ENCODE measurements at regions not wholly inside any gene's neighbourhood (a gene's known extent, or its start where the extent isn't known, plus 50 kb on each side); places are given as distances from the start of the nearest gene placed in this dataset.

DNA sequence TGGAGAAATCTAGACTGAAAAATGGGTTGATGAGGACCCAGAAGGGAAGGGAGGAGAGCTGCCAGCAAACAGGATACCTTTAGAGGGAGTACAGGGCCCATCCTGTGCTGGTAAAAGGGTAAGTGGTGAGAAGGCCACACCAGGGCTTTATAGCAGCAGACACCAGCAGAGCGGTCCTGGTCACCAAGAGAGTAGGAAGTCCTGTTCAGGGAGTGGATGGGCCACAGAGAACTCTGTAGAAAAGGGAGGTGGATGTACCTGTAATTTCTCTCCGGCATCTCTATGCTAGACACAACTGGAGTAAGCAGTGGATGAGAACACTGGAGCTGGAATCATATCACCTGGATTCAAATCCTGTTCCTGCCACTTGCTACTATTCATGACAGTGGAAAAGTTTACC is 867.2 kb downstream of the CCSER2 start:
- DNase-seq = no peak
- no peaks in the 10 kb centered on the region for H4K20me1 ChIP-seq (ENCODE audit: insufficient read depth, low read length)
- WGBS (ENCODE audit: insufficient coverage) = 100% methylated on average over 1 of the region's 2 CpGs
- Mint-ChIP-seq H3K4me1 (no peaks in the 10 kb centered on the region), H3K4me3 (no peak overlapping the region), H3K9me3 (peaks cover 0 to 8% (median 2%) of the 10 kb centered on the region in 7 donors), H3K36me3 (no peaks in the 10 kb centered on the region), H3K27me3 (ENCODE audit: low read depth in 3 of 3) (peaks cover 0 to 2% (median 0%) of the 10 kb centered on the region in 3 donors), H3K27ac (no peak overlapping the region)
- intact Hi-C loops (cut with micrococcal nuclease) = no loop called here
- TF ChIP-seq, protein P1, sequence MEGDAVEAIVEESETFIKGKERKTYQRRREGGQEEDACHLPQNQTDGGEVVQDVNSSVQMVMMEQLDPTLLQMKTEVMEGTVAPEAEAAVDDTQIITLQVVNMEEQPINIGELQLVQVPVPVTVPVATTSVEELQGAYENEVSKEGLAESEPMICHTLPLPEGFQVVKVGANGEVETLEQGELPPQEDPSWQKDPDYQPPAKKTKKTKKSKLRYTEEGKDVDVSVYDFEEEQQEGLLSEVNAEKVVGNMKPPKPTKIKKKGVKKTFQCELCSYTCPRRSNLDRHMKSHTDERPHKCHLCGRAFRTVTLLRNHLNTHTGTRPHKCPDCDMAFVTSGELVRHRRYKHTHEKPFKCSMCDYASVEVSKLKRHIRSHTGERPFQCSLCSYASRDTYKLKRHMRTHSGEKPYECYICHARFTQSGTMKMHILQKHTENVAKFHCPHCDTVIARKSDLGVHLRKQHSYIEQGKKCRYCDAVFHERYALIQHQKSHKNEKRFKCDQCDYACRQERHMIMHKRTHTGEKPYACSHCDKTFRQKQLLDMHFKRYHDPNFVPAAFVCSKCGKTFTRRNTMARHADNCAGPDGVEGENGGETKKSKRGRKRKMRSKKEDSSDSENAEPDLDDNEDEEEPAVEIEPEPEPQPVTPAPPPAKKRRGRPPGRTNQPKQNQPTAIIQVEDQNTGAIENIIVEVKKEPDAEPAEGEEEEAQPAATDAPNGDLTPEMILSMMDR (IDR thresholded peaks at IDR 0.05) = no peak
- H3K27me3 ChIP-seq (ENCODE audit: control insufficient read depth in 2 of 2, insufficient read depth in 2 of 2, low read length in 2 of 2) = no peaks in the 10 kb centered on the region
- H3K9me3 ChIP-seq (replicated peaks in 1 of 2; ENCODE audit: control insufficient read depth in 1 of 2, insufficient read depth in 1 of 2, low read length in 2 of 2) = no peaks in the 10 kb centered on the region
- no peak overlapping the region for H3K4me2 ChIP-seq (replicated peaks; ENCODE audit: extremely low read depth, low read length, poor library complexity, severe bottlenecking)
- no peak overlapping the region for H3K27ac ChIP-seq (ENCODE audit: low read depth in 1 of 2, low read length in 2 of 2)
- no peak overlapping the region for H3K9ac ChIP-seq (ENCODE audit: insufficient read depth, low read length, poor library complexity, severe bottlenecking)
- no peak overlapping the region for H3K4me3 ChIP-seq (replicated peaks in 1 of 3; ENCODE audit: low read depth in 2 of 3, low read length in 3 of 3)
- H2AFZ ChIP-seq (ENCODE audit: insufficient read depth, low read depth, low read length, poor library complexity, severe bottlenecking) = no peak overlapping the region
- no peaks in the 10 kb centered on the region for H3K79me2 ChIP-seq (ENCODE audit: insufficient read depth, low read length)
- H3K36me3 ChIP-seq (replicated peaks in 1 of 2; ENCODE audit: control insufficient read depth in 1 of 2, insufficient read depth in 2 of 2, low read length in 2 of 2) = no peaks in the 10 kb centered on the region
- no peaks in the 10 kb centered on the region for H3K4me1 ChIP-seq (ENCODE audit: control insufficient read depth in 1 of 2, insufficient read depth in 2 of 2, low read length in 2 of 2)

DNA sequence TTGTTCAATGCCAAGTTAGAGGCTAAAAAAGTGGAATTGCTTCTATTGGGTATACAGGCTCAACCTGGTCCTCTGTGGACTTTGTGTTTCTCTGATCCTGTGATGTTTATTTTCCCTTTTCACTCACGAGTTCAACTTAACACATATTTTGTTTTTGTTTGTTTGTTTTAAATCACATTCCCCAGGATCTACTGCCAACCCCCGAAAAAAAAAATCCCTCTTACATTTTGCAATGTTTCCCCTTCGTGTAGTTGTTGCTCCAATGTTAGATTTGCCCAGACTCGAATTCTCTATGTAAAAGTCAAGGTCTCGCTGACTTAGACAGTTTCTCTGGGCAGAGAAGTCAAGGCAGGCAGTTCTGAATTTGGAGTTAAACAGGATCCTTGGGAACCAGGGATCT is 876.4 kb downstream of the CCSER2 start:
- no peak overlapping the region for H2AFZ ChIP-seq (ENCODE audit: insufficient read depth, low read depth, low read length, poor library complexity, severe bottlenecking)
- H3K4me1 ChIP-seq (ENCODE audit: control insufficient read depth in 1 of 2, insufficient read depth in 2 of 2, low read length in 2 of 2) = no peaks in the 10 kb centered on the region
- Mint-ChIP-seq H3K27ac (no peak overlapping the region), H3K36me3 (no peaks in the 10 kb centered on the region), H3K27me3 (ENCODE audit: low read depth in 3 of 3) (peaks cover 0 to 2% (median 0%) of the 10 kb centered on the region in 3 donors), H3K4me1 (no peaks in the 10 kb centered on the region), H3K4me3 (no peak overlapping the region), H3K9me3 (peaks cover 0 to 10% (median 5%) of the 10 kb centered on the region in 7 donors)
- 82% methylated on average over 3 of the region's 5 CpGs for whole genome bisulfite sequencing (ENCODE audit: insufficient coverage)
- no peak overlapping the region for H3K4me2 ChIP-seq (replicated peaks; ENCODE audit: extremely low read depth, low read length, poor library complexity, severe bottlenecking)
- peaks cover 0 to 7% of the 10 kb centered on the region in 2 donors for H3K9me3 ChIP-seq (replicated peaks in 1 of 2; ENCODE audit: control insufficient read depth in 1 of 2, insufficient read depth in 1 of 2, low read length in 2 of 2)
- no peaks in the 10 kb centered on the region for H3K79me2 ChIP-seq (ENCODE audit: insufficient read depth, low read length)
- TF ChIP-seq, protein P1 (IDR thresholded peaks at IDR 0.05) = no peak
- no peak overlapping the region for H3K9ac ChIP-seq (ENCODE audit: insufficient read depth, low read length, poor library complexity, severe bottlenecking)
- H4K20me1 ChIP-seq (ENCODE audit: insufficient read depth, low read length) = no peaks in the 10 kb centered on the region
- H3K36me3 ChIP-seq (replicated peaks in 1 of 2; ENCODE audit: control insufficient read depth in 1 of 2, insufficient read depth in 2 of 2, low read length in 2 of 2) = no peaks in the 10 kb centered on the region
- no peaks in the 10 kb centered on the region for H3K27me3 ChIP-seq (ENCODE audit: control insufficient read depth in 2 of 2, insufficient read depth in 2 of 2, low read length in 2 of 2)
- H3K4me3 ChIP-seq (replicated peaks in 1 of 3; ENCODE audit: low read depth in 2 of 3, low read length in 3 of 3) = no peak overlapping the region
- H3K27ac ChIP-seq (ENCODE audit: low read depth in 1 of 2, low read length in 2 of 2) = no peak overlapping the region
- intact Hi-C loops (cut with micrococcal nuclease) = no loop called here
- DNase-seq = no peak
